OCI-LY7 (cell line): ENCODE measurements at regions not wholly inside any gene's neighbourhood (a gene's known extent, or its start where the extent isn't known, plus 50 kb on each side); places are given as distances from the start of the nearest gene placed in this dataset.

Experiments used
- BruUV-seq: library from RNA; stranded (reverse); fragments of 400-500 nt; replicated peaks from 2 replicates; lab custom pipeline; 2021; lab: Mats Ljungman, UMichigan
- CTCF ChIA-PET: fragments of 300-600 bp; sonication (Branson Sonifier 250); formaldehyde crosslinking; loops from one replicate; lab custom pipeline; 2022; ENCODE audit warnings: antibody characterized with exemption; ENCODE audit not compliant: unreplicated experiment; lab: Charles Lee
- POLR2A ChIA-PET: fragments of 300-600 bp; sonication (Branson Sonifier 250); formaldehyde crosslinking; loops from one replicate; lab custom pipeline; 2022; ENCODE audit warnings: antibody characterized with exemption; lab: Charles Lee
- DNase-seq: peaks from one replicate; pipeline ENCODE4 v3.0.0-alpha.2; 2015; ENCODE audit warnings: low spot score
- H2AFZ ChIP-seq: fragments of 200-600 bp; sonication (generic), shearing (Covaris generic); 2 replicates; pipeline ENCODE4 v1.6.1; 2014; ENCODE audit warnings: mild to moderate bottlenecking, antibody characterized with exemption, low read length, moderate library complexity
- H3K27ac ChIP-seq: fragments of 200-600 bp; sonication (generic); 2 replicates; pipeline ENCODE4 v1.5.1; 2014; ENCODE audit warnings: mixed run types, low read depth, mild to moderate bottlenecking, moderate library complexity, low read length, inconsistent platforms; ENCODE audit not compliant: poor library complexity, severe bottlenecking
- H3K36me3 ChIP-seq: fragments of 200-600 bp; sonication (generic); 2 replicates; pipeline ENCODE4 v1.6.1; 2014; ENCODE audit warnings: mild to moderate bottlenecking, antibody characterized with exemption, low read length, moderate library complexity, mixed read lengths; ENCODE audit not compliant: insufficient read depth
- H3K4me1 ChIP-seq: fragments of 200-600 bp; sonication (generic); 2 replicates; pipeline ENCODE4 v1.5.1; 2014; ENCODE audit warnings: mild to moderate bottlenecking, low read length; ENCODE audit not compliant: insufficient read depth, poor library complexity, severe bottlenecking
- H3K4me2 ChIP-seq: fragments of 200-600 bp; sonication (generic); 2 replicates; pipeline ENCODE4 v1.6.1; 2014; ENCODE audit warnings: mild to moderate bottlenecking, low read length
- H3K4me3 ChIP-seq: fragments of 200-600 bp; sonication (generic); 2 replicates; pipeline ENCODE4 v1.5.1; 2014; ENCODE audit warnings: mild to moderate bottlenecking, low read depth, low read length; ENCODE audit not compliant: poor library complexity, severe bottlenecking
- H3K79me2 ChIP-seq: fragments of 200-600 bp; sonication (generic); 2 replicates; pipeline ENCODE4 v1.6.1; 2016; ENCODE audit warnings: low read depth, mild to moderate bottlenecking, low read length, moderate library complexity, mixed read lengths; ENCODE audit not compliant: insufficient read depth
- H3K9me2 ChIP-seq: fragments of 200-600 bp; sonication (generic); 2 replicates; pipeline ENCODE4 v1.6.1; 2016; ENCODE audit warnings: mild to moderate bottlenecking, low read length, mixed read lengths; ENCODE audit not compliant: insufficient read depth
- H3K9me3 ChIP-seq: fragments of 200-600 bp; sonication (generic); 2 replicates; pipeline ENCODE4 v1.6.1; 2014; ENCODE audit warnings: mild to moderate bottlenecking, mixed run types, low read length, mixed read lengths
- H4K20me1 ChIP-seq: fragments of 200-600 bp; sonication (generic); 2 replicates; pipeline ENCODE4 v1.6.1; 2014; ENCODE audit warnings: mild to moderate bottlenecking, antibody characterized with exemption, low read length, moderate library complexity, mixed read lengths; ENCODE audit not compliant: insufficient read depth
- CTCF ChIP-seq: fragments of 200-600 bp; sonication (generic); conservative IDR thresholded peaks from 2 replicates; pipeline ENCODE4 v1.5.1; 2014; ENCODE audit warnings: mild to moderate bottlenecking, antibody characterized with exemption, low read length, moderate library complexity, mixed read lengths
- EZH2phosphoT487 ChIP-seq: fragments of 200-600 bp; sonication (generic); IDR thresholded peaks from 2 replicates; pipeline ENCODE4 v1.6.1; 2018; ENCODE audit warnings: low read depth, borderline replicate concordance, mild to moderate bottlenecking, mixed run types, antibody characterized with exemption, low read length, moderate library complexity, mixed read lengths
- intact Hi-C: fragments of 100-400 bp; cut with micrococcal nuclease; formaldehyde crosslinking; loops from one replicate; pipeline ENCODE4 v1.10.0; 2022; ENCODE audit not compliant: unreplicated experiment

- ChIA-PET CTCF (no interaction called here), POLR2A (interaction anchor here (0.6 kb wide), 1 partner anchor 814 kb away, joined by 3 read pairs; no protein-coding TSS in a partner anchor)
- H3K4me2 ChIP-seq: no peak overlapping the region
Measured at GRCh38 chr12:18207266-18207665, 54.1 kb upstream of the PIK3C2G start.

GRCh38 chr12:18206198-18206597 is 55.1 kb upstream of the PIK3C2G start:
- Histone ChIP-seq H4K20me1 (no peaks in the 10 kb centered on the region), H3K9me3 (no peaks in the 10 kb centered on the region), H3K4me3 (no peak overlapping the region), H3K9me2 (no peaks in the 10 kb centered on the region), H3K4me2 (no peak overlapping the region), H3K36me3 (no peaks in the 10 kb centered on the region), H3K4me1 (no peaks in the 10 kb centered on the region), H3K27ac (no peak overlapping the region), H3K79me2 (no peaks in the 10 kb centered on the region), H2AFZ (no peak overlapping the region)
- BruUV-seq: no TSS peak
- no peak for TF ChIP-seq EZH2phosphoT487
- no peak for TF ChIP-seq CTCF
- POLR2A ChIA-PET: no interaction called here
- CTCF ChIA-PET: no interaction called here
- intact Hi-C loops: no loop called here
- no peak for DNase-seq

More at GRCh38 chr12:18207266-18207665, 54.1 kb upstream of the PIK3C2G start:
- no peak overlapping the region for H3K27ac ChIP-seq
- no TSS peak for BruUV-seq
- no peak overlapping the region for H3K4me3 ChIP-seq
- H4K20me1 ChIP-seq: no peaks in the 10 kb centered on the region
- intact Hi-C loops: no loop called here
- H2AFZ ChIP-seq: no peak overlapping the region
- no peaks in the 10 kb centered on the region for H3K9me3 ChIP-seq
- H3K79me2 ChIP-seq: no peaks in the 10 kb centered on the region
- TF ChIP-seq EZH2phosphoT487 (no peak), CTCF (no peak)
- H3K9me2 ChIP-seq: no peaks in the 10 kb centered on the region
- DNase-seq: no peak
- no peaks in the 10 kb centered on the region for H3K4me1 ChIP-seq
- no peaks in the 10 kb centered on the region for H3K36me3 ChIP-seq

GRCh38 chr12:18204053-18204452 is 57.3 kb upstream of the PIK3C2G start:
- no peaks in the 10 kb centered on the region for H3K36me3 ChIP-seq
- no peaks in the 10 kb centered on the region for H4K20me1 ChIP-seq
- DNase-seq: no peak
- H3K27ac ChIP-seq: no peak overlapping the region
- H3K79me2 ChIP-seq: no peaks in the 10 kb centered on the region
- no peak overlapping the region for H3K4me3 ChIP-seq
- H3K9me3 ChIP-seq: no peaks in the 10 kb centered on the region
- no peak overlapping the region for H3K4me2 ChIP-seq
- CTCF ChIA-PET: no interaction called here
- H3K9me2 ChIP-seq: no peaks in the 10 kb centered on the region
- intact Hi-C loops: no loop called here
- POLR2A ChIA-PET: no interaction called here
- no peak overlapping the region for H2AFZ ChIP-seq
- TF ChIP-seq EZH2phosphoT487 (no peak), CTCF (no peak)
- no peaks in the 10 kb centered on the region for H3K4me1 ChIP-seq
- BruUV-seq: no TSS peak
